WERI-Rb-1 (cell line): ENCODE measurements at regions not wholly inside any gene's neighbourhood (a gene's known extent, or its start where the extent isn't known, plus 50 kb on each side); places are given as distances from the start of the nearest gene placed in this dataset.

Source experiments
- DNase-seq: peaks from one replicate; pipeline ENCODE4 v3.0.0-alpha.2; 2020
- H3K27ac ChIP-seq: fragments of 250-450 bp; sonication (Bioruptor Pico); 2 replicates; pipeline ENCODE4 v1.5.1; 2020; ENCODE audit warnings: mild to moderate bottlenecking, moderate library complexity
- H3K27me3 ChIP-seq: fragments of 250-450 bp; sonication (Bioruptor Pico); 2 replicates; pipeline ENCODE4 v1.5.1; 2021; ENCODE audit warnings: mild to moderate bottlenecking, low read depth, moderate library complexity; ENCODE audit not compliant: insufficient read depth, severe bottlenecking
- H3K36me3 ChIP-seq: fragments of 250-450 bp; sonication (Bioruptor Pico); 2 replicates; pipeline ENCODE4 v1.5.1; 2020; ENCODE audit warnings: mild to moderate bottlenecking, moderate library complexity
- H3K4me3 ChIP-seq: 2 replicates; pipeline ENCODE4 v1.5.1; 2011; ENCODE audit warnings: low read depth, mild to moderate bottlenecking, control low read depth, low read length
- H3K9me3 ChIP-seq: fragments of 250-450 bp; sonication (Bioruptor Pico); 2 replicates; pipeline ENCODE4 v1.5.1; 2021; ENCODE audit warnings: mild to moderate bottlenecking, moderate library complexity; ENCODE audit not compliant: severe bottlenecking
- CTCF ChIP-seq: IDR thresholded peaks from 2 replicates; pipeline ENCODE4 v1.5.1; 2011; ENCODE audit warnings: low read depth, mild to moderate bottlenecking, control low read depth, inconsistent platforms, low read length

- Histone ChIP-seq H3K27me3 (no peaks in the 10 kb centered on the region), H3K9me3 (peaks cover 4% of the 10 kb centered on the region), H3K36me3 (no peaks in the 10 kb centered on the region), H3K27ac (no peak overlapping the region), H3K4me3 (no peak overlapping the region)
- DNase-seq, result no peak
- TF ChIP-seq CTCF, result no peak
Measured at GRCh38 chr6:169023161-169023874, 230.3 kb downstream of the THBS2 start.

GRCh38 chr6:169022079-169022478 lies 231.6 kb downstream of the THBS2 start:
- peak; percentile 54 for TF ChIP-seq CTCF
- no peaks in the 10 kb centered on the region for H3K27me3 ChIP-seq
- H3K36me3 ChIP-seq, result no peaks in the 10 kb centered on the region
- H3K4me3 ChIP-seq, result no peak overlapping the region
- H3K9me3 ChIP-seq, result peaks cover 4% of the 10 kb centered on the region
- peak; percentile 33 for DNase-seq
- no peak overlapping the region for H3K27ac ChIP-seq

- TF ChIP-seq CTCF, result no peak
- Histone ChIP-seq H3K27me3 (no peaks in the 10 kb centered on the region), H3K4me3 (no peak overlapping the region), H3K9me3 (peaks cover 4% of the 10 kb centered on the region), H3K36me3 (no peaks in the 10 kb centered on the region), H3K27ac (no peak overlapping the region)
- DNase-seq, result no peak
Measured at GRCh38 chr6:169020821-169021220, 232.8 kb downstream of the THBS2 start.

GRCh38 chr6:169019727-169020491 lies 233.7 kb downstream of the THBS2 start:
- no peak overlapping the region for H3K4me3 ChIP-seq

GRCh38 chr6:169019111-169019510 lies 234.5 kb downstream of the THBS2 start:
- H3K27ac ChIP-seq, result no peak overlapping the region
- H3K27me3 ChIP-seq, result no peaks in the 10 kb centered on the region
- H3K9me3 ChIP-seq, result no peaks in the 10 kb centered on the region
- H3K4me3 ChIP-seq, result no peak overlapping the region
- no peak for DNase-seq
- no peaks in the 10 kb centered on the region for H3K36me3 ChIP-seq
- no peak for TF ChIP-seq CTCF

More at GRCh38 chr6:169019727-169020491, 233.7 kb downstream of the THBS2 start:
- Histone ChIP-seq H3K36me3 (no peaks in the 10 kb centered on the region), H3K9me3 (no peaks in the 10 kb centered on the region), H3K27me3 (no peaks in the 10 kb centered on the region), H3K27ac (no peak overlapping the region)
- TF ChIP-seq CTCF, result peak; percentile 46
- peak; percentile 36 for DNase-seq
